ENCODE measurements at regions not wholly inside any gene's neighbourhood (a gene's known extent, or its start where the extent isn't known, plus 50 kb on each side); places are given as distances from the start of the nearest gene placed in this dataset.
"Not testable (repeated sequence)": the region's sequence is repeated elsewhere in the genome, so short reads cannot be mapped to it uniquely, and the experiment has no call there.

DNA sequence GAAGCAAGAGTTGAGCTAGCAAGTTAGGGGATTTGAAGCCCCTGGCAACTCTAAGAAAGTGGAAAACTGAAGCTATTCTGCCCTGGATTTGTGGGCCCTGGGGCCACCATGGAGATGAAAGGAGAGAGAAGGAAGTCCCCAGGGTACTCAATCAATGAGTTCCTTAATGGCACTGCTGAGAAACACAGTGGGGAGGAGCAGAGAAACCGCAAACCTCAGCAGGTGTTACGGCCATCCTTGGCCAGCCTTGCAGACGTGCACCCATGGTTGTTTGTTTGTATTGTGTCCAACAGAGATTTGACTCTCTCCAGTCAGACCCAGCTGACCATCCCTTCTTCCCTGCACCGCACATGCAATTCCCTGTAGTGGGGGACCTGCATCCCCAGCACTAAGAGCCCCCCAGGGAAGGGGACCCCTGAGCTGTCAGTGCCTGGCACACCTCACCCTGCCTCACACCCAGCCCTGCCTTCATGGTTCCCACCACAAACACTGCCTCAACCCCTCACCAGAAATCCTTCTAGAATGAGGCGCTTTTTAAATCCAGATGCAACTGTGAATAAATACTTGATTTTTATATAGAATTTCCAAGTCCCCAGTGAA is 255.3 kb downstream of the SH3BP4 start:
- Mint-ChIP-seq H3K4me1 (ENCODE audit: low read depth) (no peaks in the 10 kb centered on the region), H3K36me3 (no peaks in the 10 kb centered on the region), H3K27ac (no peak overlapping the region), H3K4me3 (no peak overlapping the region), H3K9me3 (ENCODE audit: low read depth) (no peaks in the 10 kb centered on the region), H3K27me3 (peaks cover 15% of the 10 kb centered on the region)

GRCh38 chr2:235211056-235211455 is 259.2 kb downstream of the SH3BP4 start:
- Mint-ChIP-seq H3K9me3 (ENCODE audit: low read depth) (no peaks in the 10 kb centered on the region), H3K4me1 (ENCODE audit: low read depth) (no peaks in the 10 kb centered on the region), H3K27ac (no peak overlapping the region), H3K4me3 (no peak overlapping the region), H3K27me3 (peaks cover 17% of the 10 kb centered on the region), H3K36me3 (no peaks in the 10 kb centered on the region)

GRCh38 chr2:235212501-235213158 is 260.8 kb downstream of the SH3BP4 start:
- no peak overlapping the region for H3K27ac Mint-ChIP-seq
- H3K4me1 Mint-ChIP-seq (ENCODE audit: low read depth): no peaks in the 10 kb centered on the region
- no peaks in the 10 kb centered on the region for H3K36me3 Mint-ChIP-seq
- no peaks in the 10 kb centered on the region for H3K9me3 Mint-ChIP-seq (ENCODE audit: low read depth)
- no peak overlapping the region for H3K4me3 Mint-ChIP-seq
- H3K27me3 Mint-ChIP-seq: peaks cover 17% of the 10 kb centered on the region

DNA sequence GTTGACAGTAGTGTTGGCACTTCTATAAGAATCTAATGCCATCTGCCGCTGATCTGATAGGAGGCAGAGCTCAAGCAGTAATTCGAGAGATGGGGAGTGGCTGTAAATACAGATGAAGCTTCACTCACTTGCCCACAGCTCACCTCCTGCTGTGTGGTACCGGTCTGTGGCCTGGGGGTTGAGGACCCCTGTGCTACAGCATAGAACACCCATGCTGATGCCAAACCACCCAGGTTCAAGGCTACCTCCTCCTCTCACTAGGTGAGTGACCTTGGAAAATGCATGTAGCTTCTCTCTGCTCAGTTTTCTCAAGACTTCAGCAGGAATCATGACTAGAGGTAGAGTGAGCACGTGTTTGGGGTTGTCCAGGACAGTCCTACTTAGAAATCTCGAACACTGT is 263.4 kb downstream of the SH3BP4 start:
- H3K4me1 Mint-ChIP-seq (ENCODE audit: low read depth): no peaks in the 10 kb centered on the region
- no peaks in the 10 kb centered on the region for H3K9me3 Mint-ChIP-seq (ENCODE audit: low read depth)
- H3K27ac Mint-ChIP-seq: no peak overlapping the region
- H3K36me3 Mint-ChIP-seq: no peaks in the 10 kb centered on the region
- H3K4me3 Mint-ChIP-seq: no peak overlapping the region
- peaks cover 16% of the 10 kb centered on the region for H3K27me3 Mint-ChIP-seq

DNA sequence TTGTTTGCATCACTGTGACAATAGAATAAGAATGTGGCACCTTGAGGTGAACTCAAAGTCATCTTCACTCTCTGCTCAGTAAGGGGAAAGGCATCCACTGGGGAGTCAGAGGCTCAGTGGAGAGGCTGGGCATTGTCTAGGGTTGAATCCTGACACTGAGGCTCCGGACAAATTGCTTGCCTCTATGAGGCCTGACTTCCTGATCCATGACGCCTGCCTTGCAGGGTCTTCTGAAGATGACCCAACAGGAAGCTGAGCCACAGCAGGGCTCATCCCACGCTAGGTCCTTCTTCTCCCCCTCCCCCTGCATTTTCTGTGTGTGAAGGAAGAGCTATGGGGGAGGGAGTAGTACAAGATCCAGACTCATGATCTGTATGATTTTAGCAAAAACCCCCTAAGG is 265.1 kb downstream of the SH3BP4 start:
- H3K4me1 Mint-ChIP-seq (ENCODE audit: low read depth): no peaks in the 10 kb centered on the region
- peaks cover 16% of the 10 kb centered on the region for H3K27me3 Mint-ChIP-seq
- H3K36me3 Mint-ChIP-seq: no peaks in the 10 kb centered on the region
- no peak overlapping the region for H3K27ac Mint-ChIP-seq
- no peak overlapping the region for H3K4me3 Mint-ChIP-seq
- H3K9me3 Mint-ChIP-seq (ENCODE audit: low read depth): no peaks in the 10 kb centered on the region

DNA sequence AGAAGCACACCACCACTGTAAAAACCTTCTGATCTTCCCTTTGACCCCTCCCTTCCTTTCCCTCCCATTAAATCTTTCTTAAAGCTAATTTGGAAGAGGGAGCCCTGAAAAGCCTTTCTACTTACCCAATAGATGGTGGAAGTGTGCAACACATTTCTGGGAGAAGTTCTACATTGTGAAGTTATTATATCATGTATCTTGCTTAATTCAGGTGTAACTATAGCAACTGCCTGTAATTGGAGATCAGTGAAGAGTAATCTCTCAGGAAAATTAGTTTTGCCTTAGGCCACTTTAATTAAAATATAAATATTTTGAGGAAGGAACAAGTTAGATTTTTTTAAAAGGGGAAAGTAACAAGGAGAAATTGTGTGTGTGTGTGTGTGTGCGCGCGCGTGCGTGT is 266.0 kb downstream of the SH3BP4 start:
- Mint-ChIP-seq H3K9me3 (ENCODE audit: low read depth) (no peaks in the 10 kb centered on the region), H3K36me3 (no peaks in the 10 kb centered on the region), H3K4me1 (ENCODE audit: low read depth) (no peaks in the 10 kb centered on the region), H3K4me3 (no peak overlapping the region), H3K27me3 (peaks cover 16% of the 10 kb centered on the region), H3K27ac (no peak overlapping the region)

- H3K27me3 Mint-ChIP-seq: peaks cover 16% of the 10 kb centered on the region
- H3K27ac Mint-ChIP-seq: no peak overlapping the region
- no peak overlapping the region for H3K4me3 Mint-ChIP-seq
Observed at GRCh38 chr2:235218486-235218907, 266.7 kb downstream of the SH3BP4 start.

GRCh38 chr2:235219048-235219447 is 267.2 kb downstream of the SH3BP4 start:
- no peak overlapping the region for H3K4me3 Mint-ChIP-seq
- H3K9me3 Mint-ChIP-seq (ENCODE audit: low read depth): no peaks in the 10 kb centered on the region
- H3K27me3 Mint-ChIP-seq: peaks cover 16% of the 10 kb centered on the region

More at GRCh38 chr2:235218486-235218907, 266.7 kb downstream of the SH3BP4 start:
- Mint-ChIP-seq H3K9me3 (ENCODE audit: low read depth) (no peaks in the 10 kb centered on the region), H3K4me1 (ENCODE audit: low read depth) (no peaks in the 10 kb centered on the region), H3K36me3 (no peaks in the 10 kb centered on the region)

GRCh38 chr2:235220331-235220730 is 268.5 kb downstream of the SH3BP4 start:
- H3K4me3 Mint-ChIP-seq: no peak overlapping the region
- H3K36me3 Mint-ChIP-seq: no peaks in the 10 kb centered on the region
- peaks cover 15% of the 10 kb centered on the region for H3K27me3 Mint-ChIP-seq
- H3K27ac Mint-ChIP-seq: no peak overlapping the region
- no peaks in the 10 kb centered on the region for H3K9me3 Mint-ChIP-seq (ENCODE audit: low read depth)
- no peaks in the 10 kb centered on the region for H3K4me1 Mint-ChIP-seq (ENCODE audit: low read depth)

More at GRCh38 chr2:235219048-235219447, 267.2 kb downstream of the SH3BP4 start:
- Mint-ChIP-seq H3K4me1 (ENCODE audit: low read depth) (no peaks in the 10 kb centered on the region), H3K36me3 (no peaks in the 10 kb centered on the region), H3K27ac (no peak overlapping the region)

- Mint-ChIP-seq H3K4me1 (ENCODE audit: low read depth) (no peaks in the 10 kb centered on the region), H3K36me3 (no peaks in the 10 kb centered on the region), H3K9me3 (ENCODE audit: low read depth) (no peaks in the 10 kb centered on the region), H3K4me3 (no peak overlapping the region), H3K27me3 (peaks cover 13% of the 10 kb centered on the region), H3K27ac (no peak overlapping the region)
Observed at GRCh38 chr2:235223011-235223410, 270.8 kb upstream of the AGAP1 start.

DNA sequence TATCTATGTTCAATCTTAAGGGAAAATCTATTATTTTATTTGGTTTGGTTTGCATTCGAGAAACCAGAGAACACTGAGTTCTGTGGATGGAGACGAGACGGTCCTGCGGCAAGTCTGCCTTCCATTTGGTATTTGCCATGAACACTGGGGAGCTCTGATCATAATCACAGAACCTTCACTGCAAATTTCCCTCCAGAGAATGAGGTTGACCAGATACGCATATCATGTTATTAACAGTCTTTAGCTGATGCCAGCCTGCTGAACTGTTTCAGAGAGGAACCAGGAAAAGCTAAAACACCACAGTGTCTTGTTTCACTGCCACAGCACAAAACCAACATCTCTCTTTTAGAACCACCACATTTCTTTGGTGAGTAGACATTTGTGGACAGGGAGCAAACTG is 269.4 kb upstream of the AGAP1 start:
- Mint-ChIP-seq H3K9me3 (ENCODE audit: low read depth) (no peaks in the 10 kb centered on the region), H3K27me3 (peaks cover 12% of the 10 kb centered on the region), H3K36me3 (no peaks in the 10 kb centered on the region), H3K27ac (no peak overlapping the region), H3K4me3 (no peak overlapping the region), H3K4me1 (ENCODE audit: low read depth) (no peaks in the 10 kb centered on the region)

DNA sequence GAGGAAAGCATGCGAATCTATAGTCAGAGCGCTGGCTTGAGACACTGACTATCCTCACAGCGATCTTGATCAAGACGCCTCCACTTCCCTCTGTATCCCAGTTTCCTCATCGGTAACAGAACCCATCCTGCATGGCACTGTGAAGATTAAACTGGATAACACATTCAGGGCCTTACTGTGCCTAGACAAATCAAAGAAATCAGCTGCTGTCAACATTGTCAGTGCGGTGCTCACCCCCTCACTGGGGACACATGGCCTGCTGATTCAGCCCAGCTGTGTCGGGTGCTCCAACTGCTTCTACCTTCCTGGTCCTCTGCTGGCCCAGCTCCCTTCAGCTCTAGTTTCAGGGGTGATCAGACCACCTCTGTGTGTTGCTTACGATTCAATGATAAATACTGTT is 268.6 kb upstream of the AGAP1 start:
- H3K4me1 Mint-ChIP-seq (ENCODE audit: low read depth): no peaks in the 10 kb centered on the region
- peaks cover 13% of the 10 kb centered on the region for H3K27me3 Mint-ChIP-seq
- H3K9me3 Mint-ChIP-seq (ENCODE audit: low read depth): no peaks in the 10 kb centered on the region
- no peak overlapping the region for H3K4me3 Mint-ChIP-seq
- H3K27ac Mint-ChIP-seq: no peak overlapping the region
- no peaks in the 10 kb centered on the region for H3K36me3 Mint-ChIP-seq

- H3K4me3 Mint-ChIP-seq: no peak overlapping the region
- H3K27me3 Mint-ChIP-seq: peaks cover 19% of the 10 kb centered on the region
- H3K36me3 Mint-ChIP-seq: no peaks in the 10 kb centered on the region
- no peak overlapping the region for H3K27ac Mint-ChIP-seq
- no peaks in the 10 kb centered on the region for H3K9me3 Mint-ChIP-seq (ENCODE audit: low read depth)
- no peaks in the 10 kb centered on the region for H3K4me1 Mint-ChIP-seq (ENCODE audit: low read depth)
Observed at GRCh38 chr2:235227590-235227989, 266.3 kb upstream of the AGAP1 start.

GRCh38 chr2:235228422-235228821 is 265.4 kb upstream of the AGAP1 start:
- not testable (repeated sequence) for H3K27ac Mint-ChIP-seq; H3K36me3 Mint-ChIP-seq; H3K4me1 Mint-ChIP-seq (ENCODE audit: low read depth); H3K9me3 Mint-ChIP-seq (ENCODE audit: low read depth); H3K4me3 Mint-ChIP-seq
- peaks cover 19% of the 10 kb centered on the region for H3K27me3 Mint-ChIP-seq

GRCh38 chr2:235229236-235229635 is 264.6 kb upstream of the AGAP1 start:
- H3K27ac Mint-ChIP-seq: no peak overlapping the region
- no peaks in the 10 kb centered on the region for H3K9me3 Mint-ChIP-seq (ENCODE audit: low read depth)
- H3K27me3 Mint-ChIP-seq: peaks cover 18% of the 10 kb centered on the region
- H3K36me3 Mint-ChIP-seq: no peaks in the 10 kb centered on the region
- no peak overlapping the region for H3K4me3 Mint-ChIP-seq
- H3K4me1 Mint-ChIP-seq (ENCODE audit: low read depth): no peaks in the 10 kb centered on the region
